ENCODE measurements at regions not wholly inside any gene's neighbourhood (a gene's known extent, or its start where the extent isn't known, plus 50 kb on each side); places are given as distances from the start of the nearest gene placed in this dataset.

DNA sequence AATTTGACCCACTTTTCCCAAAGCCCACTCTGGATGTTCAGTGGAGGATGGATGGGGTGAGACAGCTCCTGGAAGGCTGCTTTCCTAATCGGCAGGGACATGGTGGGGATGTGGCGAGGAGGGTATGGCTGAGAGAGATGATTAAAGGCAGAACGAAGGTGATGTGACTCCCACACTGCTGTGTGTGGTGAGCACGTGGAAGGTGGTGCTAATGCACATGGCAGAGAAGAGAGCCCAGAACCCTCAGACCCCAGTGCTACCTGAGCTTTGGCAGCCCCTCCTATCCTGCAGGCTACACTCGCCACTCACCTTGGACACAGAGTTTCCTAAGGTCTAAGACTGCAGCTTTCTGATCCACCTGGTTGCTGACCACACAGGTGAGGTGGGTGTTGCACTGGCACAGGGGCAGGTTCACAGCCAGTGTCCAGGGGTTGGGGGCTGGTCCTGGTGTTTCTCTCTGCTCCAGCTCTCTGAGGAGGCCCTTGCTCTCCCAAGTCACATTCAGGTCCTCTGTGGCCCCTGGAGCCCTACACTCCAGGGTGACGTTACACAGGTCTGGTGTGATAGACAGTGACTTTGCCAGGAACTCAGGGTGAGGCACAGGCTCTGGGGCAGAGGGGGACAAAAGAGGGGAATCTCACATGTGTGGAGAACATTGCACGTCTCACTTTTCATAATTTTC is 151.4 kb upstream of the ETV3 start:
- DNase-seq (ENCODE audit: low read depth): no peak

DNA sequence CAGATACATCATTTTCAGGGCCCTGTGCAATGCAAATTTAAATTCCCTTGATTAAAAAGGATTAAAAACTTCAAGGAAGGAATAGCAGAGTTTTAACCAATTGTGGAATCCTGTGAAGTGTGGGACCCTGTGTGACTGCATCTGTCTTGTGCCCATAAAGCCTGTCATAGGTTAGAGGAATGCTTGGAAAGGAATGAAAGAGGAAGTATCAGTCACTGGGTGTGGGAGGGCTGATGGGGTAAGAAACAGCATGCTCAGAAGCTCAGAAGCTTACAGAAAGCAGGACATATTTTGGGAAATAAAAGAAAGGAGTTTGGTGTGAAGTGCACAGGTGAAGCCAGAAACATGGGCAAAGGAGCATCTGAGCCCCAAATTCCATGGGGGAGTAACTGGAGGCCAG is 150.8 kb upstream of the ETV3 start:
- DNase-seq (ENCODE audit: low read depth): no peak

DNA sequence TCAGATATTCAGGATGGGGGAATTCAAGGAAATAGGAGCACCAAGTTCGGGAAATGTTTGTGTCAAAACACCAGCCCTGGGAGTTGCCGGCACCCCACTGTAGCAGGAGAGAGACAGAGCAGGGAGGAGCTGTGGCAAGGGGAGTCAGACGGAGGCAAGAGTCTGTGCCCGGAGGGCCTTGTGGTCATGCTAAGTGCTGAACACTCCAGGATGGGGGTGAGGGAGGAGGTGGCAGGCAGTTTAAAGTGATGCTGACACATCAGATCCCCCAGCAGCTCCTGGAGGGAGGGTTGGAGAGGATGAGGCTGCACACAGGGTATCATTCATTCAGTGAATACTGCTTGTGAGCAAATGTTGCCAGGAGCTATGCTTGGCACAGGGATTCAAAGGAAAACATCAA is 150.3 kb upstream of the ETV3 start:
- DNase-seq (ENCODE audit: low read depth): no peak

DNA sequence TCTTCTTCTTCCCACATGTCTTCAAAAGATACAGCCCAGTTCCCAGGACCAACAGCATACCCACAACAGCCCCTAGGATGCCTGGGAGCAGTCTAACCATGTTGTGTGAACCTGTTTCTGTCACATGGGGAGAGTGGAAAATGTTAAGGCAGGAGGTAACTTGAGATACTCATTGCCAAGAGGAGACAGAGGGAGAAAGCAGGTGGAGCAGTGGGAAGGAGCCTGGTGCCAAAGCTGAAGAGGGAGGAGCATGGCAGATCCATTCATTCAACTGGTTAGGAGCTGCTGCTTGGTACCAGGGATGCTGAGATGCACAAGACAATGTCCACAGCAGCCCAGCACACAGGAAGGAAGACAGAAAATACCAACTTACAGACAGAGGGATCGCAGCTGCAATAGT is 149.8 kb upstream of the ETV3 start:
- no peak for DNase-seq (ENCODE audit: low read depth)

- no peak for DNase-seq (ENCODE audit: low read depth)
Measured at GRCh38 chr1:157287462-157287861, 149.3 kb upstream of the ETV3 start.

- DNase-seq (ENCODE audit: low read depth): no peak
Measured at GRCh38 chr1:157286646-157287420, 148.6 kb upstream of the ETV3 start.

DNA sequence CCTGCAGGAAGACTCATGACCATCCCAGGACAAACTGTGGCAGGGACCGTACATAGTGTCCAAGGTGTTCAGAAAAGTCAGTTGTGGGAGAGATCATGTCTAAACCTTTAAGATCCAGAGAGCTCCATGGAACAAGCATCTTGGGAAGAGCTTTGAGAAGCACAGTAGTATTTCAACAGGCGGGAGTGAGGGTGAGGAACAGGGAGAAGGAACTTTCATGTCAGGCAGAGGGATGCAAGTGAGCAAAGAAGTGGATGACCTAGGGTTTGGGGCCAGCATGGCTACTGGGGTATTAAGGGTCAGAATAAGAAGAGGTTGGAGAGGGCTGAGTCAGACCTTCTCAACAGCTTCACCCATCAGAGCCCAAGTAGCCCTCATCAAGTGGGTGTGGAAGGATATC is 147.9 kb upstream of the ETV3 start:
- DNase-seq (ENCODE audit: low read depth): no peak

DNA sequence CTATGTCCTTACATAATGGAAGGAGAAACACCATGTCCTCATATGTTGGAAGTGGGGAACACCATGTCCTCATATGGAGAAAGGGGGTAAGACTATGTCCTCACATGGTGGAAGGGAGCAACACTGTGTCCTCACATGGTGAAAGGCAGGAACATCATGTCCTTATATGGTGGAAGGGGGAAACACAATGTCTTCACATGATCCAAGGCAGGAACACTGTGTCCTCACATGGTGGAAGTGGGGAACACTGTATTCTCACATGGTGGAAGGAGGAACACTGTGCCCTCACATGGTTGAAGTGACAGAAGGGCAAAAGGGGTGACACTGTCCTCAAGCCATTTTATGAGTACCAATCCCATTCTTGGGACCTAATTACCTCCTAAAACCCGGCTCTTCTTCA is 146.3 kb upstream of the ETV3 start:
- no peak for DNase-seq (ENCODE audit: low read depth)

- DNase-seq (ENCODE audit: low read depth): no peak
Measured at GRCh38 chr1:157279802-157280140, 141.6 kb upstream of the ETV3 start.

DNA sequence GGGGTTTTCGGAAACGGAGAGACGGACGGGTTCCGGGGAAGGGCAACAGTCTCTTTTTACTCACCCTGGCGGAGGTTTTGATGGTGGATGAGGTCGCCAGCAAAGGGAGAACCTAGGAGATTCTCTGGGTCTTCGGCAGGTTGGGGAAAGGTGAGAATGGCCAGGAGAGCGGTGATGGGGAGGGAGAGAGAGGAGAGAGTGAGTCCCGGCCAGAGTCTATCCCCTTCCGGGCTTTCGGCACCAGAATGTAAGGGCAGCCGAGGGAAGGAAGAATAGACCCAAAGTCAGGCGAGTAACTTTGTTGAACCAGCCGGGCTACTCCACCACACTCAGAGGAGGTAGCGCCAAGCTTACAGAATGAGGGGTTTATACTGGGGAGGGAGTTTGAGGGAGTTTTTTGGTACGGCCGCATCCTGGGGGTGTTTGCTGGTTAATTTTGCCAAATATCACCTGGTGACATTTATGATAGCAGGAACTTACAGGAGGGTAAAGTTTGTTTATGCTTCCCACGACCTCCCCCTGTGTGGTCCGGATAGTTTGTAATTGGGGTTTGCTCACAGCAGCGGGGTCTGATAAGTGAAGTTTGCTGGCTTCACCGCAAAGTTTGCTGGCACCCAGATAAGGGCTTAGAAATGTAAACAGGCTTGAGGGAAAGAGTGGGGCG is 141.1 kb upstream of the ETV3 start:
- no peak for DNase-seq (ENCODE audit: low read depth)

DNA sequence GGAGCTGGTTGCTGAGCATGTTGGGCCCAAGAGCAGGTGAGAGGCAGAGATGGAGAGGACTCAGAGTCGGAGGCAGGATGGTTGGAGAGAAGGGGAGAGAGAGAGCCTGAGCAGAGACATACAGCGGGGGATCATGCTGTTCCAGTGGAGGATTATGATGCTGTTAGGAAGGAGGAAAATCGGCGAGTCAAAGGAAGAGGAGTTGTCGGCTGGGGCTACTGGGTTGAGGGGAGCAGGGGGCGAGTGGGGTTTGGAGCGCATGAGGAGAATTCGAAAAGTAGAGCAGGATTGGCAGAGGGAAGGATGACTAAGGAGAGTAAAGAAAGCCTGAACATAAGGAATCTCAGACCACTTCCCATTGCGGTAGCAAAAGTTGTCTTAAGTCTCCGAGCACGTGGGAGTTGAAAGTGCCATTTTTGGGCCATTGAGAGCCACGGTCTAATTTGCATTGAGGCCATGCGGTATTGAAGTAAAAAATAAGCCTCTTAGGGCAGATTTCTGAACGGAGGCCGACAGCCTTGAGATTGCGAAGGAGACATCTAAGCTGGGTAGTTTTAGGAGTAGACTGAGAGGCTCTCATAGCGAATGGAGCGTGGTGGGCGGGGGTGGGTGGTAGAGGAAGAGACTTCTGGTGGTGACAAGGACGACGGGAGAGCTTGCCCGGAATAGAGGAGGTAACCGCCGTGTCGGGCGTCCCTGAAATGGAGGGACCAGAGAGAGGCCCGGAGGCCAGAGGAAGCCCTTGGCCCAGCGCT is 140.4 kb upstream of the ETV3 start:
- DNase-seq (ENCODE audit: low read depth): no peak

DNA sequence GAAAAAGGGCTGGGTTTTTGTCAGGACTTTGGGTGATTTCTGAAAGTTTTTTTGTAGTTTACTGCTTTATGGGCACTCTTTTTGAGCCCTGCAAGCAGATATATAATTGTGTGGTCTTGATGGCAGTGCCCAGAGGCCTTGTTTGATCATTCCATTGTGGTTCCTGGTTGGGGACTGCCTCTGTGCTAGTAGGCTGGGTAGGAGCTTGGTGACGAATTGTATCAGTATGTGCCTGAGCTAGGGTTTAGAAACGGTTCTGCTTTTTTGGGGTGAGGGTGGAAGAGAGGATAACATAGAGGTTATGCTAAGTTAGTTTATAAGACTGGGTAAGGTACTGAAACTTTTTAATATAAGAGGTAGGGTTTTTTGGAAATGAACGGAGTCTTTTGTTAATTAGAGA is 139.7 kb upstream of the ETV3 start:
- no peak for DNase-seq (ENCODE audit: low read depth)

- DNase-seq (ENCODE audit: low read depth): no peak
Measured at GRCh38 chr1:157277281-157277680, 139.1 kb upstream of the ETV3 start.

GRCh38 chr1:157274698-157275534 is 136.7 kb upstream of the ETV3 start:
- no peak for DNase-seq (ENCODE audit: low read depth)

DNA sequence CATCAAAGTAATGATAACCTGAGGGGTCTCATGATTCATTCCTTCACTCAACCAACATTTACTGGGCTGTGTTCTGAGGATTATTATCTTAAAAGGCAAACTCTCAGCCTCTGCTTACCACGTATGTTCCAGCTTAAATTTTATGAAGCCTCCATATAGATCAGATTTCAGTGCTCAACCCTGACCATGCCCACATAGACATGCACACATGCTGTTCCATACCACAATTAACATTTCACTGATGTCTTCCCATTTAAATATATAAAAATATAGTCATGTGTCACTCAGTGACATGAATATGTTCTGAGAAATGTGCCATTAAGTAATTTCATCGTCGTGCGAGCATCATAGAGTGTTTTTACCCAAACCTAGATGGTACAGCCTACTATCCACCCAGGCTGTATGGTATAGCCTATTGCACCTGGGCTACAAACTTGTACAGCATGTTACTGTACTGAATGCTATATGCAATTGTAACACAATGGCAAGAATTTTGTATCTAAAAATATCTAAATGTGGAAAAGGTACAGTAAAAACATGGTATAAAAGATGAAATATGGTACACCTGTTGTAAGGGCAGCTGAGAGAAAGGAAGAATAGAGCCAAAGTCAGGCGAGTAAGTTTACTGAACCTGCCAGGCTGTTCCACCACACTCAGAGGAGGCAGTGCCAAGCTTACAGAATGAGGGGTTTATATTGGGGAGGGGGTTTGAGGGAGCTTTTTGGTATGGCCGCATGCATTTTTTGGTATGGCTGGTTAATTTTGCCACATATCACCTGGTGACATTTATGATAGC is 134.7 kb upstream of the ETV3 start:
- no peak for DNase-seq (ENCODE audit: low read depth)

- DNase-seq (ENCODE audit: low read depth): no peak
Measured at GRCh38 chr1:157272264-157272663, 134.1 kb upstream of the ETV3 start.

GRCh38 chr1:157270705-157271274 is 132.6 kb upstream of the ETV3 start:
- no peak for DNase-seq (ENCODE audit: low read depth)

- DNase-seq (ENCODE audit: low read depth): no peak
Measured at GRCh38 chr1:157269656-157270375, 131.6 kb upstream of the ETV3 start.

GRCh38 chr1:157262891-157263290 is 124.7 kb upstream of the ETV3 start:
- no peak for DNase-seq (ENCODE audit: low read depth)

- DNase-seq (ENCODE audit: low read depth): no peak
Measured at GRCh38 chr1:157262422-157262821, 124.2 kb upstream of the ETV3 start.
